ENCODE measurements at regions not wholly inside any gene's neighbourhood (a gene's known extent, or its start where the extent isn't known, plus 50 kb on each side); places are given as distances from the start of the nearest gene placed in this dataset.

GRCh38 chr6:3561725-3562124 lies 104.9 kb upstream of the SLC22A23 start:
- H3K27ac ChIP-seq: no peak overlapping the region
- no peak overlapping the region for H3K9ac ChIP-seq (ENCODE audit: low read depth in 2 of 2, low read length in 2 of 2)
- intact Hi-C loops (cut with DNase I): no loop called here
- no peaks in the 10 kb centered on the region for H3K36me3 ChIP-seq
- H3K4me3 ChIP-seq: no peak overlapping the region
- H3K9me3 ChIP-seq: no peaks in the 10 kb centered on the region
- H3K4me1 ChIP-seq: no peaks in the 10 kb centered on the region
- H3K27me3 ChIP-seq: no peaks in the 10 kb centered on the region
- TF ChIP-seq CTCF (IDR thresholded peaks at IDR 0.05): no peak
- DNase-seq: no peak

GRCh38 chr6:3560211-3560610 lies 103.4 kb upstream of the SLC22A23 start:
- H3K4me1 ChIP-seq: no peaks in the 10 kb centered on the region
- no peaks in the 10 kb centered on the region for H3K9me3 ChIP-seq
- intact Hi-C loops (cut with DNase I): no loop called here
- no peak for DNase-seq
- no peak for TF ChIP-seq CTCF (IDR thresholded peaks at IDR 0.05)
- H3K9ac ChIP-seq (ENCODE audit: low read depth in 2 of 2, low read length in 2 of 2): no peak overlapping the region
- no peak overlapping the region for H3K27ac ChIP-seq
- H3K4me3 ChIP-seq: no peak overlapping the region
- no peaks in the 10 kb centered on the region for H3K27me3 ChIP-seq
- H3K36me3 ChIP-seq: no peaks in the 10 kb centered on the region

- Histone ChIP-seq H3K4me3 (no peak overlapping the region), H3K9ac (ENCODE audit: low read depth in 2 of 2, low read length in 2 of 2) (no peak overlapping the region), H3K9me3 (no peaks in the 10 kb centered on the region), H3K4me1 (no peaks in the 10 kb centered on the region), H3K36me3 (no peaks in the 10 kb centered on the region), H3K27me3 (no peaks in the 10 kb centered on the region), H3K27ac (no peak overlapping the region)
- intact Hi-C loops (cut with DNase I): no loop called here
- no peak for DNase-seq
- no peak for TF ChIP-seq CTCF (IDR thresholded peaks at IDR 0.05)
These were observed 102.7 kb upstream of the SLC22A23 start for GRCh38 chr6:3559561-3559960.

GRCh38 chr6:3557336-3557735 lies 100.5 kb upstream of the SLC22A23 start:
- H3K9ac ChIP-seq (ENCODE audit: low read depth in 2 of 2, low read length in 2 of 2): no peak overlapping the region
- intact Hi-C loops (cut with DNase I): no loop called here
- no peak for DNase-seq

GRCh38 chr6:3553254-3553653 lies 96.4 kb upstream of the SLC22A23 start:
- intact Hi-C loops (cut with DNase I): no loop called here
- no peak for TF ChIP-seq CTCF (IDR thresholded peaks at IDR 0.05)
- Histone ChIP-seq H3K4me3 (no peak overlapping the region), H3K27me3 (no peaks in the 10 kb centered on the region), H3K27ac (no peak overlapping the region), H3K4me1 (peaks cover 6% of the 10 kb centered on the region), H3K9me3 (no peaks in the 10 kb centered on the region), H3K9ac (ENCODE audit: low read depth in 2 of 2, low read length in 2 of 2) (no peak overlapping the region), H3K36me3 (no peaks in the 10 kb centered on the region)
- no peak for DNase-seq

More at GRCh38 chr6:3557336-3557735, 100.5 kb upstream of the SLC22A23 start:
- Histone ChIP-seq H3K4me1 (no peaks in the 10 kb centered on the region), H3K9me3 (no peaks in the 10 kb centered on the region), H3K4me3 (no peak overlapping the region), H3K36me3 (no peaks in the 10 kb centered on the region), H3K27me3 (no peaks in the 10 kb centered on the region), H3K27ac (no peak overlapping the region)
- no peak for TF ChIP-seq CTCF (IDR thresholded peaks at IDR 0.05)

Data from colonic mucosa (tissue), 4 donors.